ENCODE measurements at regions not wholly inside any gene's neighbourhood (a gene's known extent, or its start where the extent isn't known, plus 50 kb on each side); places are given as distances from the start of the nearest gene placed in this dataset.

- H3K9me3 ChIP-seq (ENCODE audit: low read length) = no peaks in the 10 kb centered on the region
- TF ChIP-seq, protein P1, sequence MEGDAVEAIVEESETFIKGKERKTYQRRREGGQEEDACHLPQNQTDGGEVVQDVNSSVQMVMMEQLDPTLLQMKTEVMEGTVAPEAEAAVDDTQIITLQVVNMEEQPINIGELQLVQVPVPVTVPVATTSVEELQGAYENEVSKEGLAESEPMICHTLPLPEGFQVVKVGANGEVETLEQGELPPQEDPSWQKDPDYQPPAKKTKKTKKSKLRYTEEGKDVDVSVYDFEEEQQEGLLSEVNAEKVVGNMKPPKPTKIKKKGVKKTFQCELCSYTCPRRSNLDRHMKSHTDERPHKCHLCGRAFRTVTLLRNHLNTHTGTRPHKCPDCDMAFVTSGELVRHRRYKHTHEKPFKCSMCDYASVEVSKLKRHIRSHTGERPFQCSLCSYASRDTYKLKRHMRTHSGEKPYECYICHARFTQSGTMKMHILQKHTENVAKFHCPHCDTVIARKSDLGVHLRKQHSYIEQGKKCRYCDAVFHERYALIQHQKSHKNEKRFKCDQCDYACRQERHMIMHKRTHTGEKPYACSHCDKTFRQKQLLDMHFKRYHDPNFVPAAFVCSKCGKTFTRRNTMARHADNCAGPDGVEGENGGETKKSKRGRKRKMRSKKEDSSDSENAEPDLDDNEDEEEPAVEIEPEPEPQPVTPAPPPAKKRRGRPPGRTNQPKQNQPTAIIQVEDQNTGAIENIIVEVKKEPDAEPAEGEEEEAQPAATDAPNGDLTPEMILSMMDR (IDR thresholded peaks at IDR 0.05; ENCODE audit: poor library complexity, severe bottlenecking) = no peak
- TF ChIP-seq EP300 (conservative IDR thresholded peaks at IDR 0.05; ENCODE audit: poor library complexity, severe bottlenecking) (no peak), EZH2 (IDR thresholded peaks at IDR 0.05; ENCODE audit: borderline replicate concordance, insufficient read depth, low read length, poor library complexity, severe bottlenecking) (no peak)
These were observed 433.5 kb downstream of the FLRT2 start for GRCh38 chr14:85963486-85963885.

DNA sequence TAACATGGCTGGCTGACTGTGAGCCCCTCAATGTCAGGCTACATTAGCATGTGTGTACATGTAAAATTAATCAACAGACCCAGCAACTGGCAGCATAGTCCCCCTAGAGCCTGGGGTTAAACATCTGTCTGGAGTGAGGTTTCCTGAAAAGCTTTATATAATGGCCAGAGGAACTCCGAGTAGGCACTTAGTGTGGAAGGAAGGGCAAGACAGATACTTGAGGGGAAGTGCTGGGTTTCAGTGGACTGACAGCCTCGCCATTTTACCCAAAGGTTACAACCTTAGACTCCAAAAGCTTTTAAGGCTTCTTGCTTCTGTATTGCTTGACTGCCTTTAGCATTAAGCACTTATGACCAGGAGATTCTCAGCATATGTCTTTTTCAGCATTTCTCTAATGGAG lies 430.8 kb downstream of the FLRT2 start:
- no peaks in the 10 kb centered on the region for H3K79me2 ChIP-seq (replicated peaks; ENCODE audit: insufficient read depth, low read length)
- no peaks in the 10 kb centered on the region for H3K27me3 ChIP-seq (ENCODE audit: insufficient read depth, low read depth, low read length)
- H2AFZ ChIP-seq (ENCODE audit: low read depth, low read length) = no peak overlapping the region
- no peaks in the 10 kb centered on the region for H3K9me2 ChIP-seq (ENCODE audit: insufficient read depth, low read length)
- no peak overlapping the region for H3K4me2 ChIP-seq (ENCODE audit: low read length)
- H3K9ac ChIP-seq (ENCODE audit: low read length) = no peak overlapping the region
- no peak overlapping the region for H3K4me3 ChIP-seq (ENCODE audit: low read length)
- no peaks in the 10 kb centered on the region for H4K20me1 ChIP-seq (ENCODE audit: insufficient read depth)
- TF ChIP-seq, protein P1 (IDR thresholded peaks at IDR 0.05; ENCODE audit: poor library complexity, severe bottlenecking) = no peak
- no peak for TF ChIP-seq MXI1 (conservative IDR thresholded peaks at IDR 0.05; ENCODE audit: poor library complexity, severe bottlenecking)
- TF ChIP-seq POLR2AphosphoS5 (IDR thresholded peaks at IDR 0.05) = no peak
- no peak for TF ChIP-seq EZH2 (IDR thresholded peaks at IDR 0.05; ENCODE audit: borderline replicate concordance, insufficient read depth, low read length, poor library complexity, severe bottlenecking)
- no peak for TF ChIP-seq RAD21 (conservative IDR thresholded peaks at IDR 0.05)
- no peak for TF ChIP-seq REST (IDR thresholded peaks at IDR 0.05; ENCODE audit: borderline replicate concordance)
- TF ChIP-seq EP300 (conservative IDR thresholded peaks at IDR 0.05; ENCODE audit: poor library complexity, severe bottlenecking) = no peak
- TF ChIP-seq SMC3 (conservative IDR thresholded peaks at IDR 0.05; ENCODE audit: poor library complexity) = no peak
- no peak for TF ChIP-seq TAF1 (IDR thresholded peaks at IDR 0.05; ENCODE audit: low read depth)
- H3F3A ChIP-seq (ENCODE audit: insufficient read depth, low read length, poor library complexity, severe bottlenecking) = no peaks in the 10 kb centered on the region
- H3K36me3 ChIP-seq (ENCODE audit: insufficient read depth, low read length) = no peaks in the 10 kb centered on the region
- no peaks in the 10 kb centered on the region for H3K9me3 ChIP-seq (ENCODE audit: low read length)
- no peak overlapping the region for H3K27ac ChIP-seq (ENCODE audit: low read length)

More at GRCh38 chr14:85963486-85963885, 433.5 kb downstream of the FLRT2 start:
- H3K36me3 ChIP-seq (ENCODE audit: insufficient read depth, low read length) = no peaks in the 10 kb centered on the region
- no peaks in the 10 kb centered on the region for H3K27me3 ChIP-seq (ENCODE audit: insufficient read depth, low read depth, low read length)
- H4K20me1 ChIP-seq (ENCODE audit: insufficient read depth) = no peaks in the 10 kb centered on the region
- H3K9me2 ChIP-seq (ENCODE audit: insufficient read depth, low read length) = no peaks in the 10 kb centered on the region
- H2AFZ ChIP-seq (ENCODE audit: low read depth, low read length) = no peak overlapping the region
- no peaks in the 10 kb centered on the region for H3F3A ChIP-seq (ENCODE audit: insufficient read depth, low read length, poor library complexity, severe bottlenecking)
- H3K4me2 ChIP-seq (ENCODE audit: low read length) = no peak overlapping the region
- no peak overlapping the region for H3K9ac ChIP-seq (ENCODE audit: low read length)
- H3K4me3 ChIP-seq (ENCODE audit: low read length) = no peak overlapping the region
- no peak overlapping the region for H3K27ac ChIP-seq (ENCODE audit: low read length)
- no peaks in the 10 kb centered on the region for H3K79me2 ChIP-seq (replicated peaks; ENCODE audit: insufficient read depth, low read length)
